ENCODE measurements at regions not wholly inside any gene's neighbourhood (a gene's known extent, or its start where the extent isn't known, plus 50 kb on each side); places are given as distances from the start of the nearest gene placed in this dataset.
"Not testable (repeated sequence)": the region's sequence is repeated elsewhere in the genome, so short reads cannot be mapped to it uniquely, and the experiment has no call there.

DNA sequence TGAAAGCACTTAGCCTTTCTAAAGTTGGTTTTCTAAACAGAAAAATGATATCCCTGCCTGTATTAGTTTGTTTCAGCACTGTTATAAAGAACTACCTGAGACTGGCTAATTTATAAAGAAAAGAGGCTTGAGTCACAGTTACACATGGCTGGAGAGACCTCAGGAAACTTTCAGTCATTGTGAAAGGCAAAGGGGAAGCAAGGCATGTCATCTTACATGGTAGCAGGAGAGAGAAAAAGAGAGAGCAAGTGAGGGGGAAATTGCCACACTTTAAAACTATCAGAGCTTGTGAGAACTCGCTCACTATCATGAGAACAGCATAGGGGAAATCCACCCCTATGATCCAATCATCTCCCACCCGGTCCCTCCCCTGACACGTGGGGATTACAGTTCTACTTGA is 64.9 kb downstream of the FAM170A start:
- DNase-seq, result no peak

DNA sequence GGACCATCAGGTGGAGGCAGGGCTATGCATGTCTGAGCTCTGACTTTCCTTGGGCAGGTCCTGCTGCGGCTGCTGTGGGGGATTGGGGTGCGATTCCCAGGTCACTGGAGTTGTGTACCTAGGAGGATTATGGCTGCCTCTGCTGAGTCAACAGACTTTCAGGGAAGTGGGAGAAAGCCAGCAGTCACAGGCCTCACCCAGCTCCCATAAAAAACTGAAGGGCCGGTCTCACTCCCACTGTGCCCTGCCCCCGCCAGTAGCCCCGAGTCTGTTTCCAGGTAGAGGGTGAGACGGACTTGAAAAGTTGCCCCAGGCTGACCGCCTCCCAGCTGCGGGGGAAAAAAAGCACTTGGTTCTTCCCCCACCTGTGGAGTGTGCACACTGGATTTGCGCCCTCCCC is 76.7 kb downstream of the FAM170A start:
- DNase-seq, result no peak

DNA sequence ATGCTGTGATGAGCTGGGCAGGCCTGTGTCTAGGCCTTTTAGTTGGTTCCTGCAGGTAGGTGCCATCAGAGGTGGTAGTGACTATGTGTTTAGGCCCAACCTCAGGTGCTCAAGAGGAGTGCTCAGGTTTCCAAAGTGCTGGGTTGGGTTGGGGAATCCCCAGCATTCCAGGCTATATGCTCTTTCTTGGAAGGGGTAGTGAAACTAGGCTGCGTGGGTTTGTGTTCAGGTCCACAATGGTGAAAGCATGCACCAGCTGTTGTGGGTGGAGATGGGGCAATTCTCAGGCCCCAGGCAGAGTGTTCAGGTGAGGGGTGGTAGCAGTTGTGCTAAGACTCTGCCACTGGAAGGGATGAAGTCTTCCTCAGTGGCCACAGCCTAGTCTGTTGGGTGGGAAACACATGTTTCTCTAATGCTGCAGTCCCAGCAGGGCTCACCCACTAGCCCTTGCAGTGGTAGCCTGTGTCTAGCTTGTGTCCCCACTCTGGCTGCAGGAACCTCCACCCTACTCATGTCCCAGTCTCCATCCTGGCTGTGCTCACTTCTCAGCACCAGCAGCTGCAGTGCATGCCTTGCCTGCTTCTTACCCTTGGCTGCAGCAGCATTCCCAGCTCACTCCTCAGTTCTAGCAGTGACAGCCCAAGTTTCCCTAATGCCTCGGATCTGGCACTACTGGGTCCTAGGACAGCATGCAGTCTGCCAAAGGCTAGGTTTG is 78.9 kb downstream of the FAM170A start:
- no peak for DNase-seq

DNA sequence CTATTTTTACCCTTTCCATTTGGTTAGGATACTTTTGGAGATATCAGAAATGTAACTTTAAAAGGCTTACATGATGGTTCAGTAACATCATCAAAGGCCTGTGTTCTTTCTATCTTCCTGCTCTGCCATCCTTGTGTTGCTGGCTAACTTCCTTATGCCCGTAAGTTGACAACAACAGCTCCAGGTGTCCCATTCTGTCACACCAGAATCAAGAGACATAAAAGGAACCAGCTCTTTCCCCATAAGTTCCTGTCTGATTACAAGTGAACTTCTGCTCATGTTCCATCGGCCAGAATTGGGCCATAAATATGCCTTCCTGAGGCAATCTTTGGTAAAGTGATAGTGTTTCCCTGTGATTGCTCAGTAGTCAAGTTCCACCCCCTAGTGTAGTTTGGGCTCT is 92.4 kb downstream of the FAM170A start:
- no peak for DNase-seq

DNA sequence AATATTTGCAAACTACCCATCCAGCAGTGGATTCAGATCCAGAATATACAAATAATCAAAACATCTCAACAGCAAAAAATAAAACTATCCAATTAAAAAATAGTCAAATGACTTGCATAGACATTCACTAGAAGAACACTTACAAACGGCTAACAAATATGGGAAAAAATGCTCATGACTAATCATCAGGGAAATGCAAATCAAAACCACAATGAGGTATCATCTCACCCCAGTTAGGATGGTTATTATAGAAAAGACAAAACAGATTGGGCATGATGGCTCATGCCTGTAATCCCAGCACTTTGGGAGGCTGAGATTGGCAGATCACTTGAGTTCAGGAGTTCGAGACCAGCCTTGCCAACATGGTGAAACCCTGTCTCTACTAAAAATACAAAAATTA is 95.9 kb downstream of the FAM170A start:
- DNase-seq, result not testable (repeated sequence)

DNA sequence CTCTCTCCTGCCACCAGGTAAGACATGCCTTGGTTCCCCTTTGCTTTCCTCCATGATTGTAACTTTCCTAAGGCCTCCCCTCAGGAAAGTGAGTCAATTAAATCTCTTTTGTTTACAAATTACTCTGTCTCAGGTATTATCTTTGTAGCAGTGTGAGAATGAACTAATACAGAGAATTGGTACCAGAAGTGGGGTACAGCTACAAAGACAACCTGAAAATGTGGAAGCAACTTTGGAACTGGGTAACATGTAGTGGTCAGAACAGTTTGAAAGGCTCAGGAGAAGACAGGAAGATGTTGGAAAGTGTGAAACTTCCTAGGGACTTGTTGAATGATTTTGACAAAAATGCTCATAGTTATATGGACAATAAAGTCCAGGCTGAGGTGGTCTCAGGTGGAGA is 97.2 kb downstream of the FAM170A start:
- DNase-seq, result no peak

DNA sequence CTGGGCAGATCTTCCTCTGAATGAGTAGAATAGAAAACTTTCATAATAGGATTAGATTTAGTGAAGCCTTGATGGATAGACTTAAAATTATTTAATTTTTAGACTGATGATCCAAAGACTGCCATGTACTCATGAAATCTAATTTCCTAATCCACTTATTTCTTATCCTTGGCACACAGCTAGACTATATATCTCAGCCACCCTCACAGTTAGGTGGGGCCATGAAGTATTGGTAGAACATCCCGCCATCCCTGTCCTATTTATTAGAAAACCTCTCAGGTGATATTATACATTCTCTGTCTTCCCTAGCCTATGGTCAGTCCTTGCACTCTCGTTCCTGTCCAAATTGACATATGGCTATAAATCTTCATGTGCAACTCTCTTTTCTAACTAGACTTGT is 110.9 kb downstream of the FAM170A start:
- no peak for DNase-seq

DNA sequence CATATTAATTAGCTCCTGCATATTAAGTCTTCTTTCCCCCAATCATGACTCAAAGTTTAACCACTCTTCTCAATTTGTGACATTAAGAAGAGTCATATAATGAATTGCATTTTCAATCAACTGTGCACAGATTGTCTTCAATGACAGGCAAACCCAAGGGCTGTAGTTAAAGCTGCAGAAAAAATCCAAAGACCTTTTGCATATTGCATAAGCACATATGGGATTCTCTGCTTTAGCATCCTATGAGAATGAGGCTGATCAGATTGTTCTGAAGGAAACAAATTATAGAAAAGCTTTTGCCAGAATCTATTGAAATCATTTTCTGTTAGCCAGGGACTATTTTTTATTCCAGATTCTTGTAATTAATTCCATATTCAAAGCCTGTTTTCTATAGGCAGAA is 112.3 kb downstream of the FAM170A start:
- DNase-seq, result no peak

DNA sequence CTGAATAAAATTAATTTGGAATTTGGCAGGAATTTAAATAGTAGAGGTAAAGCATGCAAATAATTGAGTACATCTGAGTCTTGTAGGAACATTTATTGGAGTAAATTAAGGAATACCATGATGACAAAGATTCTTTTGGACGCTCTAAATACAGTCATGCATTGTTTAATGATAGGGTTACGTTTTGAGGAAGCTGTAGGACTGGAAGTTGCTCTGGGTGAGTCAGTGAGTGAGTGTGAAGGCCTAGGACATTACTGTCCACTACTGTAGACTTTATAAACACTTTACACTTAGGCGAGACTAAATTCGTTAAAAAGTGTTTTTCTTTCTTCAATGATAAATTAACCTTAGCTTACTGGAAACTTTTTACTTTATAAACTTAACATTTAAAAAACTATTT is 113.0 kb downstream of the FAM170A start:
- no peak for DNase-seq

DNA sequence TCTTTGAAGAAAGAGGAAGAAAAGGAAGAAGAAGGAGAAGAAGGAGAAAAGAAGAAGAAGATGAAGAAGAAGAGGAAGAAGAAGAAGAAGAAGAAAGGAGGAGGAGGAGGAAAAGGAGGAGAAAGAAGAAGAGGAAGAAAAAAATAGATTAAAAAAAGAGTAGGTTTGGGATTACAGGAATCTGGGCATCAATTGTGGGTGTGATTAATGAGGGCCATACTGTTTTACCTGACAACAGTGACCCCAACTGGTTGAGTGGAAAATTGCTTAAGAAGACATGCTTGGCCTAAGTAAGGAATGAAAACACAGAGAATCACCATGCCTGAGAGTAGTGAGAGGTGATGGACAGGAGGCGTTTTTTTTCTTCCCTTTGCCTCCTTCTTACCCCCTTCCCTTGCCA is 114.6 kb downstream of the FAM170A start:
- peak; percentile 61 for DNase-seq

DNA sequence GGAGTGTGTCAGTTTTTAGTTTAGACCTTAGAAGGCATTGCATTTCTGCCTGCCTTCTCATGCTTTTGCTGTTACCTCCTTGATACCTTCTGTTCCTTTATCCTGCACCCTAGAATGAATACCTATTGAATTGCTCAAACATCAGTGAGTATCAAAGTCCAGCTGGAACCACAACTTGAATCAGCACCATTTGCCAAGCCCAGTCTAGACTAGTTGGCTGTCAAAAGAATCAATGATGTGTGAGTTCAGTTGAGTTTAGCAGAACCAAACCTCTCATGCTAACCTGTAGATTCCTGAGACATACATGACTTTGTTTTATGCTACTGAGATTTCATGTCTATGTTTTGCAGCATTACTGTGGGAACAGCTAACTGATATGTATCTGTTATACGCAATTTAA is 116.6 kb downstream of the FAM170A start:
- DNase-seq, result no peak

DNA sequence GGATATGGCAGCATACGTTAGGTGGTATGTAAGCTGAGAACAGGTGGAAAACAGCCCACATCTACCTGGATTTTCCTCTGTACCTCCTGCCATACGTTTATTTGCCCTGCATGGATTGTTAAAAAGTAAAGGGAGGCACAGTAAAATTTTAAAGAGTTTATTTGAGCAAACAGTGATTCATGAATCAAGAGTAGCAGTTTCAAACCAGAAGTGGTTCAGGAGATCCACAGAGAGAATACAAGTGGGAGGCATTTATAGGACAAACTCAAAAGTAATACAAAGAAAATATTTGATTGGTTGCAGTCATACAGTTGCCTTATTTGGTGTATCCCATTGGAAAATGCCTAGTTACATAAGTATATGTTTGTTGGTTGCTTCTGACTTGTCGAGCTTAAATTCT is 117.6 kb downstream of the FAM170A start:
- no peak for DNase-seq

DNA sequence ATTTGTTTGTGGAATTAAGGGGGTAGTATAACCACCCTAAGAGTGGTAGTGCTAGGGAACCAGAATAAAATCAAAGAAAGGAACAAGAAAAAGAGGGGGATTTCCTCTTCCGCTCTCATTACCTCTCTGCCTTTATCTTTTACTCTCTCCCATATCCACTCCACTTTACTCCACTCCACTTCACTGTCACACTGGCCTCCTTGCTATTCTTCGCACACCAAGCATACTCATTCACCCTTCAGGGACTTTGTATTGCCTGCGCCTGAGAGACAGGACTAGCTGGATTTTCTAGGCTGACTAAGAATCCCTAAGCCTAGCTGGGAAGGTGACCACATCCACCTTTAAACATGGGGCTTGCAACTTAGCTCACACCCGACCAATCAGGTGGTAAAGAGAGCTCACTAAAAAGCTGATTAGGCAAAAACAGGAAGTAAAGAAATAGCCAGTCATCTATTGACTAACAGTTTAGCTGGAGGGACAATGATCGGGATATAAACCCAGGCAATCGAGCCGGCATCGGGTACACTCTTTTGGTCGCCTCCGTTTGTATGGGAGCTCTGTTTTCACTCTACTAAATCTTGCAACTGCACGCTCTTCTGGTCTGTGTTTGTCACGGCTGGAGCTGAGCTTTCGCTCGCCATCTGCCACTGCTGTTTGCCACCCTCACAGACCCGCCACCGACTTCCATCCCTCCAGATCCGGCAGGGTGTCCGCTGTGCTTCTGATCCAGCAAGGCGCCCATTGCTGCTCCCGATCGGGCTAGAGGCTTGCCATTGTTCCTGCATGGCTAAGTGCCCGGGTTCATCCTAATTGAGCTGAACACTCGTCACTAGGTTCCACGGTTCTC is 121.8 kb downstream of the FAM170A start:
- DNase-seq, result no peak

DNA sequence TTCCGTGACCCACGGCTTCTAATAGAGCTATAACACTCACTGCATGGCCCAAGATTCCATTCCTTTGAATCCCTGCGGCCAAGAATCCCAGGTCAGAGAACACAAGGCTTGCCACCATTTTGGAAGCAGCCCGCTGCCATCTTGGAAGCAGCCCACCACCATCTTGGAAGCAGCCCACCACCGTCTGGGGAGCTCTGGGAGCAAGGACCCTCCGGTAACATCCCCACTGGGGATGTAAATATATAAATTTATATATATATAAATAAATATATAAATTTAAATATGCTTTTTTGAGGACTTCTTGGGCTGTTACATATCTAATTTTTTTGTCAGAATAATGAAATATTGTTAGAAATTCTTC is 122.4 kb downstream of the FAM170A start:
- DNase-seq, result no peak

DNA sequence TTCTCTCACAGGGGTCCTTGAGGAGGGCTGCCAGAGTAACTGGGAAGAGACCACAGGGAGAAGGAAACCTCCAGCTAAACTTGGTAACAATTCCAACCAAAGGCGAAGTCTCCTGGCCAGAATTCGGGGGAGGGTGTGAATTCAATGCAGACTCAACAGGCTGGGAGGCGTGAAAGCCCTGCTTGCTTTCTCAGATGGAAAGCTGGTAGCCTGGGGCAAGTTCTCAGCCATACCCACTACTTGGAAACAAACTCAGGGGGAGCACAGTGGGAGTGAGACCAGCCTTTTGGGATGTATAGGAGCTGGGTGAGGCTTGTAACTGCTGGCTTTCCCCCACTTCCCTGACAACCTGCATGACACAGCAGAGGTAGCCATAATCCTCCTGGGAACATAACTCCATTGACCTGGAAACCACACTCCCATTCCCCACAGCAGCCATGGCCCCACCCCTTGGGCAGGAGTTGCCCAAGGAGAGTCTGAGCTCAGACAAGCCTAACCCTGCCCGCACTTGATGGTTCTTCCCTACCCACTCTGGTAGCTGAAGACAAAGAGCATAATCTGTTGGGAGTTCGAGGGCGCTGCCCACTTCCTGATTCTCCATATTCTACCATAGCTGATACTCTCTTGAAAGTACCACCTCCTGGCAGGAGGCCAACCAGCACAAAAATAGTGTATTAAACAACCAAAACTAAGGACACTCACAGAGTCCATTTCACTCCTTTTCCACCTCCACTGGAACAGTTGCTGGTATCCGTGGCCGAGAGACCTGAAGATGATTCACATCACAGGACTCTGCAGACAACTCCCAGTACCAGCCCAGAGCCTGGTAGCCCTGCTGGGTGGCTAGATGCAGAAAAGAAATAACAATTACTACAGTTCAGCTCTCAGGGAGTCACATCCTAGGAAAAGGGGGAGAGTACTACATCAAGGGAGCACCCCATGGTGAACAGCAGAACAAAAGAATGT is 123.8 kb downstream of the FAM170A start:
- DNase-seq, result peak; percentile 26

DNA sequence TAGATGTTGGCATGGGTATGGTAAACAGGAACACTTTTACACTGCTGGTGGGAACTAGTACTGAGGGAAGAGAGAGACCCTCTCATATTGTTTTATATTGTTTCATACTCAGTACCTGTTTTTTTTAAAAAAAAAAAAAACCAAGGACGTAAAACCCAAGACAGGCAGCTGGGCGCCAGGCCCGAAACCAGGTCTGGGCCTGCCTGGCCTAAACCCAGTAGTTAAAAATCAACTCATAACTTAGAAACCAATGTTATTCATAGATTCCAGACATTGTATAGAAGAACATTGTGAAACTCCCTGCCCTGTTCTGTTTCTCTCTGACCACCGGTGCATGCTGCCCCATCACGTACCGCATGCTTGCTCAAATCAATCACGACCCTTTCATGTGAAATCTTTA is 125.5 kb downstream of the FAM170A start:
- DNase-seq, result not testable (repeated sequence)

DNA sequence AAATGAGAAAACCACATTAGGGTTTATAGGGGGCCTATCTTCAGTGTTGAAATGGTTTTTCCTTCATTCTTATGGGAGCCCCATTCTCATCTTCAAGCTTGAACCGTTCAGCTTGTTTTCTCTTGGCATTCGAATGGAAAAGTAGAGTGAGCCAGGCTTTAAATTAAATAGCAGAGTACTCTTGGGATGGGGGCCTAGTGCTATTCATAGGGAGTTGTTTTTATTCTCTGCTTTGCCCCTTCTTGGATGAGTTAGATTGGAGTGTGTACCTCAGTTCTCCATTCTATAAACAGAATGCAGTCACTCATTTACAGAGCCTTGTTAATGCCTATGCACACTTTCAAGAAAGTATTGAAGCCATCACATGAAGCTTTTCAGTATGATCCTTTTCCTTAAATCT is 127.9 kb downstream of the FAM170A start:
- DNase-seq, result no peak

DNA sequence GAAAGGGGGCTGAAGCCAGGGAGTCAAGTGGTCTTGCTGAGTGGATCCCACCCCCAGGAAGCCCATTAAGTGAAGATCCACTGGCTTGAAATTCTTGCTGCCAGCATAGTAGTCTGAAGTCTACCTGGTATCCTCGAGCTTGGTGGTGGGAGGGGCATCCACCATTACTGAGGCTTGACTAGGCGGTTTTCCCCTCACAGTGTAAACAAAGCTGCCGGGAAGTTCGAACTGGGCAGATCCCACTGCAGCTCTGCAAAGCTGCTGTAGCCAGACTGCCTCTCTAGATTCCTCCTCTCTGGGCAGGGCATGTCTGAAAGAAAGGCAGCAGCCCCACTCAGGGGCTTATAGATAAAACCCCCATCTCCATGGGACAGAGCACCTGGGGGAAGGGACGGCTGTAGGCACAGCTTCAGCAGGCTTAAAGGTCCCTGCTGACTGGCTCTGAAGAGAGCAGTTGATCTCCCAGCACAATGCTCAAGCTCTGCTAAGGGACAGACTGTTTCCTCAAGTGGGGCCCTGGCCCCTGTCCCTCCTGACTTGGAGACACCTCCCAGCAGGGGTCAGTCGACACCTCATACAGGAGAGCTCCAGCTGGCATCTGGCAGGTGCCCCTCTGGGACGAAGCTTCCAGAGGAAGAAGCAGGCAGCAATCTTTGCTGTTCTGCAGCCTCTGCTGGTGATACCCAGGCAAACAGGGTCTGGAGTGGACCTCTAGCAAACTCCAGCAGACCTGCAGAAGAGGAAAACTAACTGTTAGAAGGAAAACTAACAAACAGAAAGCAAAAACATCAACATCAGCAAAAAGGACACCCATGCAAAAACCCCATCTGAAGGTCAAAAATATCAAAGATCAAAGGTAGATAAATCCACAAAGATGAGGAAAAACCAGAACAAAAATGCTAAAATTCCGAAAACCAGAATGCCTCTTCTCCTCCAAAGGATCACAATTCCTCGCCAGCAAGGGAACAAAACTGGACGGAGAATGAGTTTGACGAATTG is 140.6 kb downstream of the FAM170A start:
- DNase-seq, result peak; percentile 33

DNA sequence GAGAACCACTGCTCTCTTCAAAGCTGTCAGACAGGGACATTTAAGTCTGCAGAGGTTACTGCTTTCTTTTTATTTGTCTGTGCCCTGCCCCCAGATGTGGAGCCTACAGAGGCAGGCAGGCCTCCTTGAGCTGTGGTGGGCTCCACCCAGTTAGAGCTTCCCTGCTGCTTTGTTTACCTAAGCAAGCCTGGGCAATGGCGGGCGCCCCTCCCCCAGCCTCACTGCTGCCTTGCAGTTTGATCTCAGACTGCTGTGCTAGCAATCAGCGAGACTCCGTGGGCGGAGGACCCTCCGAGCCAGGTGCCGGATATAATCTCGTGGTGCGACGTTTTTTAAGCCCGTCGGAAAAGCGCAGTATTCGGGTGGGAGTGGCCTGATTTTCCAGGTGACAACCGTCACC is 150.8 kb downstream of the FAM170A start:
- DNase-seq, result not testable (repeated sequence)

DNA sequence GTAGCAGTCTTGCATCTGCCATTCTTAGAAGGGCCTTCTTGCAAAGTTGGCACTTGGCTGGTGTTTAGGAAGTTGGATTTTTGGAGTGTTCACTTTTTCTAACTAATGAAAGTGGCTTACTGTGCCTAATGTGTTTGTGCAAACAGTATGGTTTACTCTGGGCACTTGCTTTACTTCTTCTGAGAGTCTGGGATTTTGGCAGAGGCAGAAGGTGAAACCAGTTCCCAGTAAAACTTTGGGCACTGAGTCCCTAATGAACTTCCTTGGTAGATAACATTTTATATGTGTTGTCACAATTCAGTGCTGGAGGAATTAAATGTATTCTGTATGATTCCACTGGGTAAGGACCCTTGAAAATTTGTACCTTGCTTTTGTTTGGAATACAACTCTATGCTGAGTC is 155.7 kb downstream of the FAM170A start:
- DNase-seq, result no peak

DNA sequence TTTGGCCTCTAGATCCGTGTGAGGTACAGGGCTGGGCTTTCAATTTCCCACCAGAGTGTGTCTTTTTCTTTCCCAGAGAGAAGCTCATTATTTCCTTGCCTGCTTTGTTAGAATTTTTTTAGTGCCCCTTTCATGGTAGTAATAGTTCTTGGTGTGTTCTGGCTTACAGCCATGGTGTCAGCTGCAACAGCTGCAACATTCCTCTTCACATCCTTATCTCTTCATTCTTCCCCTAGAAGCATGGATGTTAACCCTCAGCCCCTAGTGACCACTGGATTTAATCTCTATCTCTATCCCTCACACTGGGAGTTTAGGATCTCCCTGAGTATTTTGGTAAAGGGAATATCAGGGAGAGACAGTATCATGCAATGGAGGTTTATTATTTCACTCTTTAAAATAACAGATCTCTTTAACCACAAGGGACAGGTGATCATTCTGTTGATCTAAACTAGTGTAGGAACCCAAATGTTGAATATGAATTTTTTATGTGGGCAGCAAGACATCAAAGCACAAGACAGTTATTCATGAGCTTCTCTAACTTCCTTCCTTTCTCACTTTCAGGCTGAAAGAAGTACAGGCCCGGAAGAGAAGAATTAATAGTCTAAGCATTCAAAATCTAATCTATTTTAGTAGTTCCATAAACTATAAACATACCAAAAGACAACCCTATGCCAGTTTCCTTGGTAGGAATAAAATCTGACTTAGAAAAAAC is 160.2 kb downstream of the FAM170A start:
- no peak for DNase-seq

Measured in NCI-H69 (cell line).